Stimulated activated CD8-positive, alpha-beta memory T cell treated with anti-CD3 and anti-CD28 coated beads, Interleukin-12 subunit alpha, Interleukin-12 subunit beta, amount 100 ng/mL, for 1 hour (primary cell): ENCODE measurements at regions not wholly inside any gene's neighbourhood (a gene's known extent, or its start where the extent isn't known, plus 50 kb on each side); places are given as distances from the start of the nearest gene placed in this dataset.
"Not testable (repeated sequence)": the region's sequence is repeated elsewhere in the genome, so short reads cannot be mapped to it uniquely, and the experiment has no call there.

Experiments used
- DNase-seq: peaks from one replicate; pipeline ENCODE4 v3.0.0-alpha.2; 2020; ENCODE audit warnings: low read depth

DNA sequence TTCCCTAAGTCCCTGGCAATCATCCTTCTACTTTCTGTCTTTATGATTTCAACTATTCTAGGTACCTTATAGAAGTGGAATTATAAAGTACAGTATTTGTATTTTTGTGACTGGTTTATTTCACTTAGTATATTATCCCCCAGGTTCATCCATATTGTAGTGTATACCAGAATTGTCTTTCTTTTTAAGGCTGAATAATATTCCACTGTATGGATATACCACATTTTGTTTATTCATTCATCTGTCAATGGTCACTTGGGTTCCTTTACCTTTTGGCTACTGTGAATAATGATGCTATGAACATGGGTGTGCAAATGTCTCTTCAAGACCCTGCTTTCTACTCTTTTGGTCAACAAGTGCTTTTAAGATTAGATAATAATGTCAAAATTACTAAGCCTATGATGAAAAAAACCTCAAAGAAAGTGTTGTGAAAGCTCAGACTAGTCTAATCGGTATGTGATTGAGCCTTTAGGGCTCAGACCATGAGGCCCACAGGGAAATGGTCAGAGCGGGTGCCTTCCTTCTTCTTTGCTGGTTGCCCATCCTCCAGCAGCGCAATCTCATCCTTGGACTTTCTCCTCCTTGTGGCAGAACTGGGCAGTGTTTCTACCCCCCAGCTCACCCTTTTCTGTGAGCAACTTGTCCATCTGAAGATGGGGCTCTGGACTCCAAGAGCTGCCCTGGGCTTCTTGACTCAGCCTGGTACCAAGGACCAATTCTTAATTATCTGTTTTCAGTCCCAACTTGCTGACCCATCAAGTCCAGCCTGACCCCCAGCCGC lies 105.4 kb downstream of the TTC8 start:
- no peak for DNase-seq

DNA sequence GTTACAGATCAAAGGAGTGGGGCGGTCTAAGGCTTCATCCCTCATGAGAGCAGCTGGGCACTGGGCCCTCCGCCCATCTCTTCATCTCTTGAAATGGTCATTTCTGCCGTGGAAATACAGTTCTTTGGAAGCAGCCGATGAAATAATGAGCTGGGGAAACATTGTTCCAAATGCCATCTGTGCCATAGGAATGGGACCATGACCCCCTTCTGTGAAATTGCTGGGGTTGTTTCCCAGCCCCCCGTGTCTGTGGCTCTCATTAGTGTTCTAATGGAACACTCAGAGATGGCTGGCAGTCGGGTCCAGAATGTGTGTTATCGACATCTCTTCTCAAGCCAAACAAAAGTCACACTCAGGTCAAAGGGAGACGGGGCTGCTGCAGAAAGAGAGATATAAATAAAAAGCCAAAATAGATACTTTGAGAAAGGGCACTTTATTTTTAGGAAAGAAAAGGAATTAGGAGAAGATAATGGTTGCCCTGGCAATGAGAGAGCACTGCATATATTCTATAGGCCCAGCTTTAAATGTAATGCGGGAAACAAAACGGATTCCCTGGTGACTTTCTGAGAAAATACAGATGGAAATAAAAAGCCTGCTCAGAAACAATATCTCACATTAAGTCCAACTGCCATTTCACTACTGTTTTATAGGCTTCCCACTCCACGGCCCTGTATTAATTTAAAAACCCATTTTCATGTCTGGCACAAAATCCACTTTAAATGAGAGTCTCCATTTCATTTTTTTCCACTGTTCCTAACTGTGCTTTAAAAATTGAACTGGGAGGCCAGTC lies 107.1 kb downstream of the TTC8 start:
- DNase-seq: no peak

DNA sequence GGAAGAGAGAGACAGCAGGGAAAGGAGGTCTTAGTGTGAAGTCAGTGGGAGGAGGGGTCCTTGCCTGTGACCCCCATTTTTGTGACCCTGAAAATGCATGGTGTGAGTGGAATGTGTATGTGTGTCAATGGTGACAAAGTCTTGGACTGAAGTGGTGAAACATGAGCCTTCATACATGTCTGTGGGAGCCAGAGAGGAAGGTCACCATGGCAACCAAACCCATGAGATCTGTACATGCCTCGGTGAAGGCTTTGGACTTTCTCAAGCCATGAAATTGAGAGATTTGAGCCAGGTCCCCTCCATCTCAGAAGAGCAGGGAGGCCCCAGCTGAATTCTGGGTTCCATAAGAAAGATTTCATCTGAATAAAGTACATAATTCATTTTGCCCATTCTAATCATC lies 108.7 kb downstream of the TTC8 start:
- DNase-seq: no peak

DNA sequence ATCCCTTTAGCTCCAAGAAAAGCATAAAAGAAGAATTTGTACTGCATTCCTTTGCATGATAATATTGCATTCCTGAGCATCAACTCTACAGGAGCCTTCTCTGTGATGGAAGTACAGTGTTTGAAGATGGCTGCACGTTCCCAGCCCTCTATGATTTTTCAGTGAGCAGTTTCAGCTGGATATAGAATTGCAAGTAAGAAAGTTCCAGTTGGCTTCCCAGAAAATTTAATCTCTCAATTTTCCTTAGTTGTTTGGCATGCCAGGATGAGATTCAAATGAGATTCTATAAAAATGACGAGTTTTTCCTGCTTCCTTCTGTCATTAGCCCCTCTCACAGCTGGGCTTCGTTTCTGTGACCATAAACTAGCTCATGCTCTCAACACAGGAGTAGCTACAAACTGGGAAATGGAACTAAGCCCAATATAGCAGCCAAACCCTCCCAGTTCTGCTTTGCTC lies 109.9 kb downstream of the TTC8 start:
- DNase-seq: no peak

DNA sequence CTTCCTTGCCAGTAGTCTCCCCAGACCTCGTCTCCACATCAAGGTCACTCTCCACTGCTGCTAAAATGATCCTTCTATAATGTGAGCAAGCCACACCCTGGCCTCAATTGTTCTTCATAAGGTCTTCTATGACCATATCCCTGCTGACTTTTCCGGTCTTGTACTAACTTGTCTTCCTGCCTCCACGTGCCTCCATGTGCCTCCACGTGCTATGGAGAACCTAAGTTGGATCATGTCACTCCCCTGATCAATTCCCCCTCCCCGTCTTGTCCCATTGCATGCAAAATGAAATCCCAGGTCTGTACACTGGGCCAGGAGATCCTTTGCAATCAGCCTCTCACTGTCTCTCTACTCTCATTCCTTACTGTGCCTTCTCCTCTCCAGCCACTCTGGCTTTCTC lies 110.6 kb downstream of the TTC8 start:
- DNase-seq: no peak

DNA sequence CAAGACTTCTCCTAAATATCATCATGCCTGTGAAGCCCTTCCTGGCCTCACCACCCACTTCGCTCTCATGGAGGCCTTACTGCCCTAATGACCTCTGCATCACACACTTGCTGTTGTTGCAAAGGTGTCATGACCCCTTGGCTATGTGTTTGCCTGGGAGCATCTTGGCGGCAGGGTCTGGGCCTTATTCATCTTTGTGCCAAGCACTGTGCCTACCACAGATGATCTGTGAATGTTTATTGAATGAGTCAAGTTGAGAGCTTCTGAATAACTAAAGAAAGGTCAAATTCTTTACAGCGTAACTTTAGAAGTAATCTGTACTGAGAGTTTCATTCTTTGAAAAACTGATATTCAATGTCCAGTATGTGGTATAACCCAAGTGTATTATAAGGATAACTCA lies 113.3 kb downstream of the TTC8 start:
- DNase-seq: no peak

DNA sequence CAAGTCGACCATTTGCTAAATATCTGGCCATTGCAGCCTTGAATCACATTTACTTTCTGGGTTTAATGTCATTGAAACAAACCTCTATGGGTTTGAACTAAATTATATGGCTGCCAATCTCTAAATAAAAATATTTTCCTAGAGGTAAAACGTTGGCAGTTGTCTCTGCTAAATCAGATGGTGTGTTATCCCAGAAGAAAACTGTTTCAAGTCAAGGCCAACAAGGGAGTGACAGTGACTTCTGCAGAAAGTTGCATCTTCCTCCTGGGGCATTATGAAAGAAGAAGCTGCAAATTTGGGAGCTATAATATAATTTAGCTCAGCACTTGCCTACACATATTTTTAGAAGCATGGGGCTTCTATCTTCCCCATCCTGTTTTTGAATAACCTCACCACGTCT lies 116.2 kb downstream of the TTC8 start:
- no peak for DNase-seq

DNA sequence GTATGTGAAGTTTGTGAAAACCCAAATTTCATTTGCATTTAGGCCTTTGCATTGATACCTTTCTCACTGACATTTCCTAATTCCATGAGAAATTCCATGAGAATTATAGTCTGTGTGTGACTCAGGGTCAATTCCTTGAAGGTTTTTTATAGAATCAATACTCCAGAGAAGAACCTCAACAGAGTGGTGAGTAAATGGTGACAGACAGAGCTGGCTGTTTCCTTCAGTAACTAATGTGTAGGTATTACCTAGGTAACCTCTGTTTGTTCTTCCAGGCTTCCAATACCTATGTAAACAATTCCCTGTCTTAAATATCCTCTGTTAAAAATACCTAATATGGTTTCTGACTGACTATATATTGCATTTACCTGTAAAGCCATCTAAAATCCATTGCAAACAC lies 117.0 kb downstream of the TTC8 start:
- no peak for DNase-seq

DNA sequence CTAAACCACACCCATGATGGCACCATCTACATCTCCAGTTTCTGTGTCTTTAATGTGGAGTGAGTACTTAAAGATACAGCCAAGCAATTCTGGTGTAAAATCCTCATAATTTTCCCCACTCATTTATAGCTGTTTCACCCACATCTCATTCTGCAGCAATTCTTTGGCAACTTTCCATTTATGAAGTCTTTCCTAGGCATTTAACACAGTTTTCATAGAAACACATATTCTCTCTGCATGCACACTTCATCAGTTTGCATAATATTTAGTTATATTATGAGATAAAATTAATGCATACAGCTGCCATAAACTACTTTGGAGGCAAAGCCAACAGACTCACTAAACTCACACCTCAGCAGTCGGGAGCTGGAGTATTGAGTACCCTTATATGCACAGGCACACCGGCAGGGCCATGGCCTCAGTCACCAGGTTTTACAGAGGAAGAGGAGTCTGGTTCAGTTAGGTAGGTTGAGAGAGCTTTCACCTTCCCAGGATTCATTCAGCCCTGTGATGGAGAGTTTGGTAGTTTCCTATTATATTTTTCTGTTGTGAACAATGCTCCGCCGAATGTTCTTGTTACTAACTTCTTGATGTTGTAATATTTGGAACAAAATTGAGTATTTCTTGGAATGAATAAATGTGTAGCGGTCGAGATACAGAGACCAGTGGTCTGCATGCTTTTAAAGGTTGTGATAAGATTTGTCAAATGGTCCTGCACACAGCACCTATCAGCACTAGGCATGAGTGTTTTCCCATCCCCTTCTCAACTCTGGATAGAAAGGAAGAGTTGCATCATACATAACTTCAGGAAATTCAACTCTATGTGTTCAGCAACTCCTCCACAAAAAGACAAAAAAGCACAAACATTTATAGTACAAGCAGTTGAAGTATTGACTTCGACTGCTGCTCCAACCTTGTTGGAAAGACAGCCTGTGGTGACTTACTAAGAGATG lies 123.5 kb downstream of the TTC8 start:
- no peak for DNase-seq

DNA sequence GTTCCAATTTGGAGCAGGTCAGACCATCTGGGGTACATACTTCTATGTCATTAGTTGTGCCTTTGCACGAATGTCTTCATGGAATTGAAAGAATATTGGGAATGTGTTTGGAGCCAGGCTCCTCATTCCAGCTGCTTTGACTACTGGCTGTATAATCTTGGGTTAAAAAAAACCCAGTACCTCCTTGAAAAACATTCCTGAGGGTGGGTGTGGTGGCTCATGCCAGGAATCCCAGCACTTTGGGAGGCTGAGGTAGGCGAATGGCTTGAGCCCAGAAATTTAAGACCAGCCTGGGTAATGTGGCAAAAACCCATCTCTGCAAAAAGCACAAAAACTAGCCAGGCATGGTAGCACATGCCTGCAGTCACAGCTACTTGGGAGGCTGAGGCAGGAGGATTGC lies 125.6 kb downstream of the TTC8 start:
- no peak for DNase-seq

DNA sequence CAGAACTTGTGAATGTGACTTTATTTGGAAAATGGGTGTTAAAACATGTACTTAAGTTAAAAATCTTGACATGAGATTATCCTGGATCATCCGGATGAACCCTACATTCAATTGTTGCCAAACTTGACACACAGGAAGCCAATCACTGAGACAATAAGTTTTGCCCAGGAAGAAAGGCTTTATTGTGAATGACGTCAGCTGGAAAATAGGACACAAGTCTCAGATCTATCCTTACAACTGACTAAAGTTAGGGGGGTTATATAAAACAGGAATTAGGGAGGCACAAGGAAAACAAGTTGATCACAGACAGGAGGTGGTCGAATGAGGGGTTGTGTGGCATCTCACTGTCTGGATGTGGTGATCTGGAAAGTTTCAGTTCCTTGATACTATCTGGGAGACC lies 126.9 kb downstream of the TTC8 start:
- DNase-seq: no peak

DNA sequence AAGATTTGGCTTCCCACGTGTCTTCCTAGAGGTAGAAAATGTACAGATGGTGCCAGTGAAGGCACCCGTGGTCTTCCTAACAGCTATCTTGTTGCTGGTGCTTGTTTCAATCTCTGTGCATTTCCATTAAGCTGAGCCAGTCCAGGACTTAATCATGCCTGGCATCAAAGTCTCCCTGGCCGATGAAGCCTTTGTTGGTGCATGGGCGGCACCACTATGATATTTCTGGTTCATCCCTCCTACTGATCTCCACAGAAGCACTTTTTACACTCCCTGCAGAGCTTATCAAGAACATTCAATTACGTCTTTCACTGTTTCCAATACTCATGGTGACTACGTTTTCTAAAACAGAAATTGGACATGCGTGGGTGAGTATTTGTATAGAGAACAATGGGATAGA lies 128.4 kb downstream of the TTC8 start:
- DNase-seq: no peak

DNA sequence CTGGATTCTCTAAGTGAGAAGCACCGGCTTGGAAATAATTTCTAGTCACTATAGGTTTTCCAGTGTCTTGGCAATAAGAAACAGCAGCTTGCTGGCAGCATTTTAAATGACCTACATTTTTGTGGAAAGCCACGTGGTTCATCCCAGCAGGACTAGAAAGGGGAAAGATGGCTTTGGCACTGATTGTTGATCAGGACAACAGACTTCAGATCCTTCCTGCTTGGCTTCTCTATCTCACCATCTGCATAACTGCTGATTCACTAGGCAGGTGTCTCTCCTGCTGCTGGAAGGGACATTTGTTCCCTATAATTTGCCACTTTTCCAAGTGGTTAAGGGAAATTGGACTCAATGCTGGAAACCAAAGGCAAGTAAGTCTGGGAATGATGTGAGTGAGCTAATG lies 131.0 kb downstream of the TTC8 start:
- DNase-seq: no peak

DNA sequence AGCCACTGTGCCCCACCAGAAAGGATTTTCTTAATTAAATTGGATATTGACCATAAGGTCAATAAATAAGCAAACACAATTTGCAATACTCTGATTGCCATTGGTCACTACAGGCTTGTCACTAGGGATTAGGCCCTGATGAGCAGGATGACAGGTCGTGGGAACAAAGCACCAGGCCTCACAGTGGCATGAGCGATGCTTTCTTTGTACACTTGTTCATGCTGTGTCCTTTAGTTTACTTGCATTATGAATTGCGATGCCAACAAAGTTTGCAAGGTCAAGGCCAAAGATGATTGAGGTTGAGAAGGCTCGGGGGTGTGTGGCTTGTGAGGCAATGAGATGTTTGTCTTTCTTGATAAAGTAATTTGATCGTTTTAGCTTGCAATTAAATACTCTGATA lies 136.0 kb downstream of the TTC8 start:
- DNase-seq: no peak

DNA sequence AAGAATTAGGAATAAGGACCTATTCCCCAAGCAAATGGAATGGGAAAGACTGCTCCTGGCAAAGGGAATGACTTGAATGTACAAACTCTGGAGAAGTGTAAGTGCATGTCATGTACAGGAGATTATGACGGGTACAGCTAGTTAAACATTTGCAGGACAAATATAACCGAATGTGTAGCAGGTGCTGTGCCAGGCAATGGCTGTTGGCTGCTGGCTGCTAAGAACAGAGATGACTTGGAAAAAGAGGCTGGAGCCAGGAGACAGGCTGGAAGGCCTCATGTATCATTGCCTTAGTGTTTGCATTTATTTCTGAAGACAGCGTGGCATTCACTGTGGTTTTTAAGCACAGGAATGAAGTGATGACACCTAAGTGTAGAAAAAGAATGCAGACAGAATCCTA lies 136.8 kb downstream of the TTC8 start:
- DNase-seq: no peak

DNA sequence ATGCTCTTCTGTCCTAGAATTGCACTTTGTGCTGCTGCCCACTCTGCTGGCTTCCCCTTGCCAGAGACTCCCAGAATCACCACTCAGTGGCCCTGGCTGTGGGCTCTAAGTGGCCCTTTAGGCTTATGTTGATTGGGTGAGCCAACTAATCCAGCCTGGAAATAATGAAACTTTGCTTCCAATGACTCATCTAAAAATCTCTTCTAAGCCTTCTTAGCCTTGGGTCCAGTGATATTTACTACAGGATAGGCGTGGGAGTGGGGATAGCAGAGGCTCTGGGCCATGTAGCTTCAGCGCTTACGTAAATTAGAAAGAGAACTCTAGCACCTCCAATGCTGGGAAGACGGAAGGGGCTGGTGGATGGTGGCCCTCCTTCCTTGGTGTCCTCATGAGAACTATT lies 137.9 kb downstream of the TTC8 start:
- DNase-seq: no peak

DNA sequence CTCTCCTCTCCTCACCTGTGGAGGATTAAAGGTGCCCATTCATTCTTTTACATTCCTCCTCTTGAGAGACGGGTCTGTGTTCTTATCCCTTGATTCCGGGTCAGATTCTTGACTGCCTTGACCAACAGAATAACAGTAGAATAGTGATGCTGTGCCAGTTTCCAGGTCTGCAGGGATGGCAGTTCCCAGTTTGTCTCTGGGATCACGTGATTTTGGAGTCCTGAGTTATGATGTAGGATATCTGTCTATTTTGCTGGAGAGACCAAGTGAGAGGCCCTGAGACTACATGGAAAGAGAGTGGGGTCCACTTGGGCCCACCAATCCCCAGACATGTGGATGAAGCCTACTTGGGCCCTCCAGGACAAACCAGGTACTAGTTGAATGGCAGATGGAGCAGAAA lies 142.8 kb downstream of the TTC8 start:
- no peak for DNase-seq

DNA sequence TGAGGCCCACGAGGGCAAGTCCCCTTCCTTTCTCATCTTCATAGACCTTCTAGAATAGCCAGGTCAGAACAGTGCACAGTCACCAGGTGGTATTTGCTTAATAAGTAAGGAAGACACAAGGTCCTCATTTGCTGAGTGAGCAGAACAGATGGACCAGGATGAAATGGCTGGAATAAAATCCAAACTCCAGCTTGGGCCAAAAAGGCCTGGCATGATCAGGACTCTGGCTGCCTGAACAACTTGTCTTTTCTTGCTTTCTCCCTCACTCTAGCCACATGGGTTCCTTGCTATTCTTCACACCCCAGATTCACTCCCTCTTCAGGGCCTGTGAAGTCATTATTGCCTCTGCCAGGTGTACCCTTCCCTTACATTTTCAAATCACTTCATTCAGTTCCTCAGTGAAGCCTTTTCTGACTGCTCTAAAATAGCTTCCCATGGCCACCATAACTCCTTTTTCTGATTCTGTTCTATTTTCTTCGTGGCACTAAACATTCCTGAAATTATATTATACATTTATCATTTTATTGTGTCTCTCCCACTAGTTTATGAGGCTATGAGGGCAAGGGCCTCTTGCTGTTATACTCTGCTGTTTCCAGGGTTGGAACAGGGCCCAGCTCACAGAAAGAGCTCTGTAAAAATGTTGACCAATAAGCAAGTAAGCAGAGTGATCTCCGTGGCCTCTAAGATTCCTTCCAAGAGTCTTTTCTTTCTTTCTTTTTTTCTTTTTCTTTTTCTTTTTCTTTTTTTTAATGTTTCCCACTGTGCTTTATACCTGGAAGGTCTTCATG lies 150.8 kb downstream of the TTC8 start:
- no peak for DNase-seq

DNA sequence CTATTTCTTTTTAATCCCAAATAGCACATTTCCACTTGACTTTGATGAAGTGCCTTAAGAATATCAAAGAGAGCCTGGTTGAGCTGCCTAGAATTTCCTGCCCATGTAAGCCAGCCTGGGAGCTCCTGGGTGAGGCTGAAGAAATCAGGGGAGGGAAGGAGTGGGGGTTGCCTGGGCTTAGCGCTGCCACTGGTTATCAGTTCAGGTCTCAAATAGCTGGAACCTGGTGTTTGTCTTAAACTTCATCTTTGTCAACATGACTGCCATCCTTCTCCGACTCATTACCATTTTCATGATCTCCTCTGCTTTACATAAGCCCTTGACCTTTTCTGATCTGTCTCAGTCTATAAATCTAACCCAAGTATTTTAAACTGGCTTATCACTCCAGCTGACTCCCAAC lies 151.5 kb downstream of the TTC8 start:
- DNase-seq: no peak

DNA sequence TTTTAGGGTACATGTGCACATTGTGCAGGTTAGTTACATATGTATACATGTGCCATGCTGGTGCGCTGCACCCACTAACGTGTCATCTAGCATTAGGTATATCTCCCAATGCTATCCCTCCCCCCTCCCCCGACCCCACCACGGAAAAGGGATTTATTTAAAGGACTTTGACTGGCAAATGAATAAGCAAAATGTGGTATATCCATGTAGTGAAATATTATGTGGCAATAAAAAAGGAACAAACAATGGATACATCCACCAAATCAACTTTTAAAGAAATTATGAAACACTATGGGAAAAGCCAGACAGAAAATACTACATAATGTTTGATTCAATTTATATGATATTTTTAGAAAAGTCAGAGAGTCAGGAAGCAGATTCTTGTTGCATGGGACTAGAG lies 156.5 kb downstream of the TTC8 start:
- DNase-seq: not testable (repeated sequence)

DNA sequence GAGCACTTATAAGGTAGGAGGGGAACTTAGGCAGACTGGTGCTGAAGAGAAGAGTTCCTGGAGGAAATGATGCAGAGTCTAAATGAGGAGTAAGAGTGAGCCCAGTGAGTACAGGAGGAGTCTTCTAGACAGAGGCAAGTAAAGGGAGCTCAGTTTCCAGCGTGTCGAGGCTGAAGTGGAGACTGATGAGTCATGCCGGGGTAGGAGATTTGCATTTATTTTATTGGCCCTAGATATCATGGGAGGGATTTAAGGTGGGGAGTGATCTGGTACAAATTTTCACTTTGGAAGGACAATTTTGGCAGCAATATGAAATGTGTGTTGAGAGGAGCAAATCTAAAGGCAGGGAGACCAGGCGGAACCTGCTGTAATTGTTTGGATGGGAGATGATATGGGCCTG lies 157.5 kb downstream of the TTC8 start:
- no peak for DNase-seq

DNA sequence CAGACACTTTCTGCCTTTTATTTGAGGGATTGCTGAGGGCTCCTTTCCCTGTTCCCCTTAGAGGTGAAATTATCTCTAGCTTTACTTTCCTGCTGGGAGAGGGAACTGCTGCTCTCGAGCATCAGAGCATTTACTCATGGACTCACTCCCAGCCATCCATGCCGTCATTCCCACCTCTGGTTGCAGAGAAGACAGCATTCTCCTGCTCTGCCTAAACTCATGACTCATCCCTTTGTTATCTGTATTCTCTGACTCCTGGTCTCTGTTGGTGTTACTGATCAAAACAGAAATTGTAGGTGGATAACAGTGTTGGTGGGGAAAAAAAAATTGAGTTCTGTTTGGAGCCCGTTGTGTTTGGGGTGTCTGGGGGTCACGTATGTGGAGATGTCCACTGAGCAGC lies 159.3 kb downstream of the TTC8 start:
- no peak for DNase-seq
